PFSK-1 (cell line): ENCODE measurements at regions not wholly inside any gene's neighbourhood (a gene's known extent, or its start where the extent isn't known, plus 50 kb on each side); places are given as distances from the start of the nearest gene placed in this dataset.

Source experiments
- FOXP2 ChIP-seq: optimal IDR thresholded peaks from 2 replicates; pipeline ENCODE3; 2011; ENCODE audit warnings: borderline replicate concordance, control low read depth, inconsistent platforms; ENCODE audit not compliant: insufficient read depth; ENCODE audit errors: extremely low read length, extremely low read depth
- POLR2AphosphoS5 ChIP-seq: IDR thresholded peaks from 2 replicates; pipeline ENCODE4 v1.6.1; 2012; ENCODE audit warnings: low read depth, mild to moderate bottlenecking, control low read depth, low read length, moderate library complexity
- SIN3A ChIP-seq: IDR thresholded peaks from 2 replicates; pipeline ENCODE4 v1.6.1; 2012; ENCODE audit warnings: mild to moderate bottlenecking, low read length, moderate library complexity, borderline replicate concordance; ENCODE audit not compliant: insufficient read depth
- TAF1 ChIP-seq: IDR thresholded peaks from 2 replicates; pipeline ENCODE4 v1.6.1; 2012; ENCODE audit warnings: low read length, control low read depth, borderline replicate concordance; ENCODE audit not compliant: insufficient read depth
- TF ChIP-seq, protein P1 (sequence below), 2 experiments: IDR thresholded peaks; 2 replicates each; pipeline versions ENCODE4 v1.6.1 to v1.8.0; 2011 to 2012; ENCODE audit warnings: low read depth in 2 of 2, low read length in 2 of 2, control low read depth in 1 of 2, inconsistent platforms in 1 of 2, mild to moderate bottlenecking in 1 of 2, moderate library complexity in 1 of 2; ENCODE audit not compliant: insufficient read depth in 1 of 2

GRCh38 chr12:67593461-67594330, 54.8 kb upstream of the DYRK2 start:
- TF ChIP-seq FOXP2 (no peak), POLR2AphosphoS5 (no peak), TAF1 (no peak)
- TF ChIP-seq, protein P1, sequence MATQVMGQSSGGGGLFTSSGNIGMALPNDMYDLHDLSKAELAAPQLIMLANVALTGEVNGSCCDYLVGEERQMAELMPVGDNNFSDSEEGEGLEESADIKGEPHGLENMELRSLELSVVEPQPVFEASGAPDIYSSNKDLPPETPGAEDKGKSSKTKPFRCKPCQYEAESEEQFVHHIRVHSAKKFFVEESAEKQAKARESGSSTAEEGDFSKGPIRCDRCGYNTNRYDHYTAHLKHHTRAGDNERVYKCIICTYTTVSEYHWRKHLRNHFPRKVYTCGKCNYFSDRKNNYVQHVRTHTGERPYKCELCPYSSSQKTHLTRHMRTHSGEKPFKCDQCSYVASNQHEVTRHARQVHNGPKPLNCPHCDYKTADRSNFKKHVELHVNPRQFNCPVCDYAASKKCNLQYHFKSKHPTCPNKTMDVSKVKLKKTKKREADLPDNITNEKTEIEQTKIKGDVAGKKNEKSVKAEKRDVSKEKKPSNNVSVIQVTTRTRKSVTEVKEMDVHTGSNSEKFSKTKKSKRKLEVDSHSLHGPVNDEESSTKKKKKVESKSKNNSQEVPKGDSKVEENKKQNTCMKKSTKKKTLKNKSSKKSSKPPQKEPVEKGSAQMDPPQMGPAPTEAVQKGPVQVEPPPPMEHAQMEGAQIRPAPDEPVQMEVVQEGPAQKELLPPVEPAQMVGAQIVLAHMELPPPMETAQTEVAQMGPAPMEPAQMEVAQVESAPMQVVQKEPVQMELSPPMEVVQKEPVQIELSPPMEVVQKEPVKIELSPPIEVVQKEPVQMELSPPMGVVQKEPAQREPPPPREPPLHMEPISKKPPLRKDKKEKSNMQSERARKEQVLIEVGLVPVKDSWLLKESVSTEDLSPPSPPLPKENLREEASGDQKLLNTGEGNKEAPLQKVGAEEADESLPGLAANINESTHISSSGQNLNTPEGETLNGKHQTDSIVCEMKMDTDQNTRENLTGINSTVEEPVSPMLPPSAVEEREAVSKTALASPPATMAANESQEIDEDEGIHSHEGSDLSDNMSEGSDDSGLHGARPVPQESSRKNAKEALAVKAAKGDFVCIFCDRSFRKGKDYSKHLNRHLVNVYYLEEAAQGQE (IDR thresholded peaks at IDR 0.05; ENCODE audit: insufficient read depth in 1 of 2, low read depth in 2 of 2, low read length in 2 of 2), result no peak

- TF ChIP-seq SIN3A (no peak), FOXP2 (no peak), POLR2AphosphoS5 (no peak), TAF1 (no peak)
- TF ChIP-seq, protein P1 (IDR thresholded peaks at IDR 0.05; ENCODE audit: insufficient read depth in 1 of 2, low read depth in 2 of 2, low read length in 2 of 2), result no peak
Observed at GRCh38 chr12:67594888-67595287, 53.7 kb upstream of the DYRK2 start.

- TF ChIP-seq SIN3A (no peak), FOXP2 (no peak), TAF1 (no peak), POLR2AphosphoS5 (no peak)
- TF ChIP-seq, protein P1 (IDR thresholded peaks at IDR 0.05; ENCODE audit: insufficient read depth in 1 of 2, low read depth in 2 of 2, low read length in 2 of 2), result no peak
Observed at GRCh38 chr12:67595365-67595764, 53.2 kb upstream of the DYRK2 start.

DNA sequence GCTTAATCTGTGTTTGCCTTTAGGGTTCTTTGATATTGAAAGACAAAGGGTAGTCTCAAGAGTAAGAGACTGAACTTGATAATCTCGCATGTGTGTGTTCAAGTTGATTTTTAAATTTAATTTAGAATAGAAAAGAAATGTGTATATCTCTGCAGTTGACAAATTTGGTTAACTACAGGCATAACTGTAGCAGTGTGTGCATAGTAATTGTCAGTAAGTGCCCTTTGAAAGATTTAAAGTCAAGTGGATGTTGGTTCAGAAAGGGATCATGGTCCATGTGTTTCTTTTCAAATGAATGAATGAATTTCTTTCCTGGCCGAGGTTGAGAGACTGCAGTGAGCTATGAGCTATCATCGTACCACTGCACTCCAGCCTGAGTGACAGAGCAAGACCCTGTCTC, 49.9 kb upstream of the DYRK2 start:
- TF ChIP-seq FOXP2 (no peak), TAF1 (no peak), SIN3A (no peak), POLR2AphosphoS5 (no peak)
- TF ChIP-seq, protein P1 (IDR thresholded peaks at IDR 0.05; ENCODE audit: insufficient read depth in 1 of 2, low read depth in 2 of 2, low read length in 2 of 2), result no peak
